GM12878 (cell line): ENCODE measurements at regions not wholly inside any gene's neighbourhood (a gene's known extent, or its start where the extent isn't known, plus 50 kb on each side); places are given as distances from the start of the nearest gene placed in this dataset.

Source experiments
- ATF7 ChIP-seq: fragments of 450-650 bp; IDR thresholded peaks from 2 replicates; pipeline ENCODE4 v1.6.1; 2016; ENCODE audit warnings: low read depth, mild to moderate bottlenecking
- BCL11A ChIP-seq: IDR thresholded peaks from 2 replicates; pipeline ENCODE4 v1.6.1; 2011; ENCODE audit warnings: low read depth, low read length
- DPF2 ChIP-seq: fragments of 450-650 bp; IDR thresholded peaks from 2 replicates; pipeline ENCODE4 v1.6.1; 2017; ENCODE audit warnings: mild to moderate bottlenecking
- EP300 ChIP-seq, 2 experiments: fragments of 150-350 bp in 1 of 2; IDR thresholded peaks; 2 replicates each; pipeline ENCODE4 v1.6.1; 2011 to 2012; ENCODE audit warnings: low read depth in 2 of 2, low read length in 2 of 2, borderline replicate concordance in 1 of 2, improper control_type of control experiment in 1 of 2, inconsistent platforms in 1 of 2; ENCODE audit not compliant: control insufficient read depth in 1 of 2
- FOXM1 ChIP-seq: IDR thresholded peaks from 2 replicates; pipeline ENCODE4 v1.6.1; 2012; ENCODE audit warnings: low read depth, mild to moderate bottlenecking, inconsistent platforms, low read length, moderate library complexity
- IKZF1 ChIP-seq: fragments of 450-650 bp; conservative IDR thresholded peaks from 2 replicates; pipeline ENCODE4 v1.6.1; 2017; ENCODE audit warnings: antibody characterized with exemption, mild to moderate bottlenecking
- IKZF2 ChIP-seq, 2 experiments: fragments of 450-650 bp; IDR thresholded peaks; 2 replicates each; pipeline ENCODE4 v1.6.1; 2017; ENCODE audit warnings: mild to moderate bottlenecking in 2 of 2, moderate library complexity in 2 of 2
- JUNB ChIP-seq: IDR thresholded peaks from 2 replicates; pipeline ENCODE4 v1.6.1; 2016; ENCODE audit warnings: antibody characterized with exemption, mild to moderate bottlenecking
- MTA2 ChIP-seq: fragments of 450-650 bp; IDR thresholded peaks from 2 replicates; pipeline ENCODE4 v1.6.1; 2016; ENCODE audit warnings: low read depth, mild to moderate bottlenecking, moderate library complexity
- PAX5 ChIP-seq: IDR thresholded peaks from 2 replicates; pipeline ENCODE4 v1.6.1; 2011; ENCODE audit warnings: low read depth, low read length, borderline replicate concordance
- RAD21 ChIP-seq: IDR thresholded peaks from 2 replicates; pipeline ENCODE4 v1.6.1; 2011; ENCODE audit warnings: mild to moderate bottlenecking, low read depth, low read length, moderate library complexity; ENCODE audit not compliant: insufficient read depth
- RUNX3 ChIP-seq: IDR thresholded peaks from 2 replicates; pipeline ENCODE4 v1.6.1; 2012; ENCODE audit warnings: low read length, inconsistent platforms
- SMC3 ChIP-seq: IDR thresholded peaks from 2 replicates; pipeline ENCODE4 v1.6.1; 2011; ENCODE audit warnings: low read length, improper control_type of control experiment, borderline replicate concordance
- TARDBP ChIP-seq: IDR thresholded peaks from 2 replicates; pipeline ENCODE4 v1.6.1; 2016; ENCODE audit warnings: borderline replicate concordance
- TF ChIP-seq, protein P1 (sequence below): IDR thresholded peaks from 2 replicates; pipeline ENCODE4 v1.6.1; 2012; ENCODE audit warnings: improper control_type of control experiment, low read depth, low read length; ENCODE audit not compliant: insufficient replicate concordance
- TF ChIP-seq, protein P2 (sequence below): fragments of 450-650 bp; IDR thresholded peaks from 2 replicates; pipeline ENCODE4 v1.6.1; 2017; ENCODE audit warnings: mild to moderate bottlenecking, low read depth, inconsistent platforms; ENCODE audit not compliant: poor library complexity, severe bottlenecking
- TF ChIP-seq, protein P3 (sequence below): fragments of 450-650 bp; IDR thresholded peaks from 2 replicates; pipeline ENCODE4 v1.6.1; 2017; ENCODE audit warnings: low read depth, mild to moderate bottlenecking, moderate library complexity
- TF ChIP-seq, protein P4 (sequence below): fragments of 450-650 bp; IDR thresholded peaks from 2 replicates; pipeline ENCODE4 v1.6.1; 2016; ENCODE audit warnings: mild to moderate bottlenecking
- TF ChIP-seq, protein P5 (sequence below): IDR thresholded peaks from 2 replicates; pipeline ENCODE4 v1.6.1; 2012; ENCODE audit warnings: low read length, inconsistent platforms

DNA sequence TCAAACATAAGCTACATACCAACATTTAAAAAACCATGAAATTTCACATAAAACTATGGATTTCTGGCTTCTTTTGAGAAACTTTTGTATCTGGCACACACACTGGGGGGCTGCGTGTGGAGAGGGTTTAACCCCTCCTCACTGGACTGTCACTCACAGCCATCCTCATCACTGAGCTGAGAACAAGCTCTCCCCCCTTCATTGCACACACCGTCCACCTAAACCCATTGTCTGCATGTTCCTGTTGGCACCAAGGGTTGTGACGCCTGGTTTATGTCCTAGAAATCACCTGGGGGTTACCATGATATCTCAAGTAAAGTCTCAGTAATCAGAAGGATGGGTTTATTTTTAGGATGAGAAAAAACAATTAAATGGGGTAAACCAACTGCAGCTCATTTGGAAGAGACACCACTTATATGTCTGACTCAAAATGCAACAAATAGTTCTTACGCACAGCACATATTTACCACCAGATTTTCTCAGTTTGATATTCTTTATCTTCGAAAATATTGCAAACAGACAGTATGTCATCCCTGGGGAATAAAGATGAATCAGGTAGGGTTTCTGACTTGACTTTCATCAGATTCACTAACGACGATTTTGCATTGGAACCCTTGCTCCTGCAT is 218.5 kb upstream of the KLF6 start (continued):
- TF ChIP-seq, protein P1, sequence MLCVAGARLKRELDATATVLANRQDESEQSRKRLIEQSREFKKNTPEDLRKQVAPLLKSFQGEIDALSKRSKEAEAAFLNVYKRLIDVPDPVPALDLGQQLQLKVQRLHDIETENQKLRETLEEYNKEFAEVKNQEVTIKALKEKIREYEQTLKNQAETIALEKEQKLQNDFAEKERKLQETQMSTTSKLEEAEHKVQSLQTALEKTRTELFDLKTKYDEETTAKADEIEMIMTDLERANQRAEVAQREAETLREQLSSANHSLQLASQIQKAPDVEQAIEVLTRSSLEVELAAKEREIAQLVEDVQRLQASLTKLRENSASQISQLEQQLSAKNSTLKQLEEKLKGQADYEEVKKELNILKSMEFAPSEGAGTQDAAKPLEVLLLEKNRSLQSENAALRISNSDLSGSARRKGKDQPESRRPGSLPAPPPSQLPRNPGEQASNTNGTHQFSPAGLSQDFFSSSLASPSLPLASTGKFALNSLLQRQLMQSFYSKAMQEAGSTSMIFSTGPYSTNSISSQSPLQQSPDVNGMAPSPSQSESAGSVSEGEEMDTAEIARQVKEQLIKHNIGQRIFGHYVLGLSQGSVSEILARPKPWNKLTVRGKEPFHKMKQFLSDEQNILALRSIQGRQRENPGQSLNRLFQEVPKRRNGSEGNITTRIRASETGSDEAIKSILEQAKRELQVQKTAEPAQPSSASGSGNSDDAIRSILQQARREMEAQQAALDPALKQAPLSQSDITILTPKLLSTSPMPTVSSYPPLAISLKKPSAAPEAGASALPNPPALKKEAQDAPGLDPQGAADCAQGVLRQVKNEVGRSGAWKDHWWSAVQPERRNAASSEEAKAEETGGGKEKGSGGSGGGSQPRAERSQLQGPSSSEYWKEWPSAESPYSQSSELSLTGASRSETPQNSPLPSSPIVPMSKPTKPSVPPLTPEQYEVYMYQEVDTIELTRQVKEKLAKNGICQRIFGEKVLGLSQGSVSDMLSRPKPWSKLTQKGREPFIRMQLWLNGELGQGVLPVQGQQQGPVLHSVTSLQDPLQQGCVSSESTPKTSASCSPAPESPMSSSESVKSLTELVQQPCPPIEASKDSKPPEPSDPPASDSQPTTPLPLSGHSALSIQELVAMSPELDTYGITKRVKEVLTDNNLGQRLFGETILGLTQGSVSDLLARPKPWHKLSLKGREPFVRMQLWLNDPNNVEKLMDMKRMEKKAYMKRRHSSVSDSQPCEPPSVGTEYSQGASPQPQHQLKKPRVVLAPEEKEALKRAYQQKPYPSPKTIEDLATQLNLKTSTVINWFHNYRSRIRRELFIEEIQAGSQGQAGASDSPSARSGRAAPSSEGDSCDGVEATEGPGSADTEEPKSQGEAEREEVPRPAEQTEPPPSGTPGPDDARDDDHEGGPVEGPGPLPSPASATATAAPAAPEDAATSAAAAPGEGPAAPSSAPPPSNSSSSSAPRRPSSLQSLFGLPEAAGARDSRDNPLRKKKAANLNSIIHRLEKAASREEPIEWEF = peak; percentile 30
- TF ChIP-seq DPF2 = 0 out of 2 replicates have a peak, but pooled peaks have one; percentile 19
- TF ChIP-seq, protein P2, sequence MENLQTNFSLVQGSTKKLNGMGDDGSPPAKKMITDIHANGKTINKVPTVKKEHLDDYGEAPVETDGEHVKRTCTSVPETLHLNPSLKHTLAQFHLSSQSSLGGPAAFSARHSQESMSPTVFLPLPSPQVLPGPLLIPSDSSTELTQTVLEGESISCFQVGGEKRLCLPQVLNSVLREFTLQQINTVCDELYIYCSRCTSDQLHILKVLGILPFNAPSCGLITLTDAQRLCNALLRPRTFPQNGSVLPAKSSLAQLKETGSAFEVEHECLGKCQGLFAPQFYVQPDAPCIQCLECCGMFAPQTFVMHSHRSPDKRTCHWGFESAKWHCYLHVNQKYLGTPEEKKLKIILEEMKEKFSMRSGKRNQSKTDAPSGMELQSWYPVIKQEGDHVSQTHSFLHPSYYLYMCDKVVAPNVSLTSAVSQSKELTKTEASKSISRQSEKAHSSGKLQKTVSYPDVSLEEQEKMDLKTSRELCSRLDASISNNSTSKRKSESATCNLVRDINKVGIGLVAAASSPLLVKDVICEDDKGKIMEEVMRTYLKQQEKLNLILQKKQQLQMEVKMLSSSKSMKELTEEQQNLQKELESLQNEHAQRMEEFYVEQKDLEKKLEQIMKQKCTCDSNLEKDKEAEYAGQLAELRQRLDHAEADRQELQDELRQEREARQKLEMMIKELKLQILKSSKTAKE = peak; percentile 89
- peak; percentile 51 to 75 for TF ChIP-seq IKZF2 (IDR thresholded peaks at IDR 0.05)
- TF ChIP-seq IKZF1 = 0 out of 2 replicates have a peak, but pooled peaks have one; percentile 30
- TF ChIP-seq, protein P3, sequence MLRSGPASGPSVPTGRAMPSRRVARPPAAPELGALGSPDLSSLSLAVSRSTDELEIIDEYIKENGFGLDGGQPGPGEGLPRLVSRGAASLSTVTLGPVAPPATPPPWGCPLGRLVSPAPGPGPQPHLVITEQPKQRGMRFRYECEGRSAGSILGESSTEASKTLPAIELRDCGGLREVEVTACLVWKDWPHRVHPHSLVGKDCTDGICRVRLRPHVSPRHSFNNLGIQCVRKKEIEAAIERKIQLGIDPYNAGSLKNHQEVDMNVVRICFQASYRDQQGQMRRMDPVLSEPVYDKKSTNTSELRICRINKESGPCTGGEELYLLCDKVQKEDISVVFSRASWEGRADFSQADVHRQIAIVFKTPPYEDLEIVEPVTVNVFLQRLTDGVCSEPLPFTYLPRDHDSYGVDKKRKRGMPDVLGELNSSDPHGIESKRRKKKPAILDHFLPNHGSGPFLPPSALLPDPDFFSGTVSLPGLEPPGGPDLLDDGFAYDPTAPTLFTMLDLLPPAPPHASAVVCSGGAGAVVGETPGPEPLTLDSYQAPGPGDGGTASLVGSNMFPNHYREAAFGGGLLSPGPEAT = peak; percentile 87
- TF ChIP-seq TARDBP = no peak
- no peak for TF ChIP-seq PAX5
- TF ChIP-seq BCL11A = peak; percentile 76
- no peak for TF ChIP-seq RAD21
- TF ChIP-seq, protein P4, sequence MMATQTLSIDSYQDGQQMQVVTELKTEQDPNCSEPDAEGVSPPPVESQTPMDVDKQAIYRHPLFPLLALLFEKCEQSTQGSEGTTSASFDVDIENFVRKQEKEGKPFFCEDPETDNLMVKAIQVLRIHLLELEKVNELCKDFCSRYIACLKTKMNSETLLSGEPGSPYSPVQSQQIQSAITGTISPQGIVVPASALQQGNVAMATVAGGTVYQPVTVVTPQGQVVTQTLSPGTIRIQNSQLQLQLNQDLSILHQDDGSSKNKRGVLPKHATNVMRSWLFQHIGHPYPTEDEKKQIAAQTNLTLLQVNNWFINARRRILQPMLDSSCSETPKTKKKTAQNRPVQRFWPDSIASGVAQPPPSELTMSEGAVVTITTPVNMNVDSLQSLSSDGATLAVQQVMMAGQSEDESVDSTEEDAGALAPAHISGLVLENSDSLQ = peak; percentile 92
- TF ChIP-seq SMC3 = 0 out of 2 replicates have a peak, but pooled peaks have one; percentile 1
- peak; percentile 67 for TF ChIP-seq ATF7
- peak; percentile 48; the same call in 1 of the 2 replicates for TF ChIP-seq FOXM1
- peak; percentile 77 for TF ChIP-seq JUNB
- TF ChIP-seq, protein P5, sequence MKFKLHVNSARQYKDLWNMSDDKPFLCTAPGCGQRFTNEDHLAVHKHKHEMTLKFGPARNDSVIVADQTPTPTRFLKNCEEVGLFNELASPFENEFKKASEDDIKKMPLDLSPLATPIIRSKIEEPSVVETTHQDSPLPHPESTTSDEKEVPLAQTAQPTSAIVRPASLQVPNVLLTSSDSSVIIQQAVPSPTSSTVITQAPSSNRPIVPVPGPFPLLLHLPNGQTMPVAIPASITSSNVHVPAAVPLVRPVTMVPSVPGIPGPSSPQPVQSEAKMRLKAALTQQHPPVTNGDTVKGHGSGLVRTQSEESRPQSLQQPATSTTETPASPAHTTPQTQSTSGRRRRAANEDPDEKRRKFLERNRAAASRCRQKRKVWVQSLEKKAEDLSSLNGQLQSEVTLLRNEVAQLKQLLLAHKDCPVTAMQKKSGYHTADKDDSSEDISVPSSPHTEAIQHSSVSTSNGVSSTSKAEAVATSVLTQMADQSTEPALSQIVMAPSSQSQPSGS = 0 out of 2 replicates have a peak, but pooled peaks have one; percentile 47
- peak; percentile 94 for TF ChIP-seq MTA2
- TF ChIP-seq EP300 (IDR thresholded peaks at IDR 0.05; ENCODE audit: borderline replicate concordance in 1 of 2, control insufficient read depth in 1 of 2, low read depth in 2 of 2, low read length in 2 of 2) = peak; percentile 68
- peak; percentile 70 for TF ChIP-seq RUNX3
